ENCODE measurements at regions not wholly inside any gene's neighbourhood (a gene's known extent, or its start where the extent isn't known, plus 50 kb on each side); places are given as distances from the start of the nearest gene placed in this dataset.

- TF ChIP-seq CBX5 (IDR thresholded peaks at IDR 0.05; ENCODE audit: low read depth) (no peak), YY1 (IDR thresholded peaks at IDR 0.05; ENCODE audit: low read depth, low read length) (no peak), JUNB (IDR thresholded peaks at IDR 0.05) (no peak), MAX (IDR thresholded peaks at IDR 0.05; ENCODE audit: low read depth, low read length) (no peak), CEBPB (IDR thresholded peaks at IDR 0.05; ENCODE audit: borderline replicate concordance in 1 of 2, low read depth in 2 of 2, low read length in 2 of 2) (no peak), TARDBP (IDR thresholded peaks at IDR 0.05; ENCODE audit: borderline replicate concordance) (no peak)
Observed at GRCh38 chr3:101138817-101139216, 145.6 kb upstream of the ABI3BP start.

Measured in GM12878 (cell line).